Activated naive CD4-positive, alpha-beta T cell treated with anti-CD3 and anti-CD28 coated beads for 36 hours (primary cell): ENCODE measurements at regions not wholly inside any gene's neighbourhood (a gene's known extent, or its start where the extent isn't known, plus 50 kb on each side); places are given as distances from the start of the nearest gene placed in this dataset.
"Not testable (repeated sequence)": the region's sequence is repeated elsewhere in the genome, so short reads cannot be mapped to it uniquely, and the experiment has no call there.

ENCODE experiments used
- CTCF ChIA-PET: fragments of 350-600 bp; sonication (Branson Sonifier 250); formaldehyde crosslinking; loops from one replicate; lab custom pipeline; 2021; ENCODE audit warnings: antibody characterized with exemption; lab: Charles Lee
- DNase-seq: peaks from one replicate; pipeline ENCODE4 v3.0.0-alpha.2; 2020
- H3K27ac Mint-ChIP-seq: one replicate; pipeline ENCODE4 v1.8.0; 2021; ENCODE audit warnings: mild to moderate bottlenecking, mixed read lengths
- H3K27me3 Mint-ChIP-seq: one replicate; pipeline ENCODE4 v1.8.0; 2021; ENCODE audit warnings: low read depth, mixed read lengths
- H3K36me3 Mint-ChIP-seq: one replicate; pipeline ENCODE4 v1.8.0; 2021; ENCODE audit warnings: low read depth, mixed read lengths
- H3K4me1 Mint-ChIP-seq: one replicate; pipeline ENCODE4 v1.8.0; 2021; ENCODE audit warnings: low read depth, mixed read lengths
- H3K4me3 Mint-ChIP-seq: one replicate; pipeline ENCODE4 v1.8.0; 2021; ENCODE audit warnings: mild to moderate bottlenecking, moderate library complexity, mixed read lengths
- H3K9me3 Mint-ChIP-seq: one replicate; pipeline ENCODE4 v1.8.0; 2021; ENCODE audit warnings: mixed read lengths
- intact Hi-C: fragments of 100-400 bp; cut with micrococcal nuclease; formaldehyde crosslinking; loops from one replicate; pipeline ENCODE4 v1.15.1; 2023

DNA sequence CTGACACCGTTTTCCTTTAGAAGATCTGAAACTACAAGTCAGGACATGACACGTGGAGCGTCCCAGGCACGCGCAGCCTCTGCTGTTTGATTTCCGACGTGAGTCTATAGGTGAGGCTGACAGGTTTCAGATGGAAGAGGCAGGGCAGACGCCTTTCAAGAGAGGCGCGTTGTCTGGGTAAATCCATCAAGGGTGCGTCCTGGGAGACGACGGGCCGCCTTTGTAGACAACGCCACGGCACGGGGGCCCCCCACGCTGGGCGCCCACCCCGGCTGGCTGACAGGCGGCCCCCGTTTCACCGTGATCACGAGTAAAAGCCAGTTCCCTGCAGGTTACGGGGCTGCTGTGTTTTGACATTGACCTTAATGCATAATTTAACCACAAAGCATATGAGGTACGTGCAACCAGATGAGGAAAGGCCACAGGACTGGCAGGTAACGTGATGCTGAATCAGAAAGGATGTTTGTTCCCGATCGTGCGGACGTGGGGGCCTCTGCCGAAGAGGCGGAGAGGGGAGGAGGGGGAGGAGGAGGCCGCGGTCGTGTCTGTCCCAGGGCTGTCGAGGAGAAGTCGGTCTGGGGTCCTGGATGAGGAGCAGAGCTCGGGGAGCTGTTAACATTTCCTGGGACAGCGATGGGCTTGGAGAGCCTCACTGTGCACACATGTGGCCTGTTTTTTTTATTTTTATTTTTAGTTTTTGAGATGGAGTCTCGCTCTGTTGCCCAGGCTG lies 51.1 kb upstream of the PPP2R3B start:
- Mint-ChIP-seq H3K27ac (no peak overlapping the region), H3K4me3 (no peak overlapping the region), H3K36me3 (peaks cover 2% of the 10 kb centered on the region), H3K27me3 (peaks cover 3% of the 10 kb centered on the region), H3K4me1 (peaks cover 4% of the 10 kb centered on the region), H3K9me3 (peaks cover 15% of the 10 kb centered on the region)
- CTCF ChIA-PET: no interaction called here
- peak; percentile 45 for DNase-seq
- intact Hi-C loops: no loop called here

- peaks cover 4% of the 10 kb centered on the region for H3K4me1 Mint-ChIP-seq
- no peak for DNase-seq
- CTCF ChIA-PET: no interaction called here
- peaks cover 13% of the 10 kb centered on the region for H3K9me3 Mint-ChIP-seq
- peaks cover 2% of the 10 kb centered on the region for H3K36me3 Mint-ChIP-seq
- H3K27ac Mint-ChIP-seq: no peak overlapping the region
- H3K4me3 Mint-ChIP-seq: no peak overlapping the region
- intact Hi-C loops: no loop called here
- H3K27me3 Mint-ChIP-seq: peaks cover 3% of the 10 kb centered on the region
These were observed 52.5 kb upstream of the PPP2R3B start for GRCh38 chrX:439241-439640.

DNA sequence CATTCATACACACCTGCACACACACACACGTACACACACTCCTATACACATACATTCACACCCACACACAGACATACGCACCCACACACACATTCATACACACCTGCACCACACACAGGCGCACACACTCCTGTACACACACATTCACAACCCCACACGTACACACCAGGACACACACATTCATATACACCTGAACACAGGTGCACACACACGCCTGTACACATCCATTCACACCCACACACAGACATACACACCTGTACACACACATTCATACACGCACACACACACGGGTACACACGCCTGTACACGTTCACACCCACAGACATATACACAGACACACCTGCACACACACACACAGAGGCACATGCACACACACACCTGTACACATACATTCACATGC lies 53.0 kb upstream of the PPP2R3B start:
- no peak overlapping the region for H3K4me3 Mint-ChIP-seq
- CTCF ChIA-PET: no interaction called here
- peaks cover 4% of the 10 kb centered on the region for H3K4me1 Mint-ChIP-seq
- H3K9me3 Mint-ChIP-seq: peaks cover 13% of the 10 kb centered on the region
- H3K27me3 Mint-ChIP-seq: peaks cover 3% of the 10 kb centered on the region
- DNase-seq: no peak
- intact Hi-C loops: no loop called here
- peaks cover 2% of the 10 kb centered on the region for H3K36me3 Mint-ChIP-seq
- H3K27ac Mint-ChIP-seq: no peak overlapping the region

DNA sequence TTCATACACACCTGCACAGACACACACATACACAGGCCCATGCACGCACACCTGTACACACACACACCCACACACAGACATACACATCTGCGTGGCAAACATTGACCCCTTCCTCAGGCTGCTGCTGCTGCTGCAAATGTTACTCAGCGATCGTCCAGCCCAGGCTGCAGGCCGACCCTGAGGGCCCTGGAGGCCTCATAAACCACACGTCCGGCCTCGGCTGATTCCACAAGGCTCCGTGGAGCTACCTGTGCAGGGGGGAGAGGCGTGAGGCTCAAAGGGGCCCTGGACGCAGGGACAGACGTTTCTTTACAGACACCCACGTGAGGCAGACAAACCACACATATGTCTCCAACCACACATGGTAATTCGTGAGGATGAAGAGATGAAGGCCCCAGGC lies 53.9 kb upstream of the PPP2R3B start:
- Mint-ChIP-seq H3K4me3 (no peak overlapping the region), H3K9me3 (peaks cover 13% of the 10 kb centered on the region), H3K27ac (no peak overlapping the region), H3K27me3 (peaks cover 3% of the 10 kb centered on the region), H3K36me3 (peaks cover 2% of the 10 kb centered on the region), H3K4me1 (peaks cover 4% of the 10 kb centered on the region)
- no peak for DNase-seq
- intact Hi-C loops: no loop called here
- CTCF ChIA-PET: no interaction called here

GRCh38 chrX:443536-444210 lies 57.0 kb upstream of the PPP2R3B start:
- no peaks in the 10 kb centered on the region for H3K4me1 Mint-ChIP-seq
- no peaks in the 10 kb centered on the region for H3K27me3 Mint-ChIP-seq
- CTCF ChIA-PET: no interaction called here
- peaks cover 9% of the 10 kb centered on the region for H3K9me3 Mint-ChIP-seq
- DNase-seq: no peak
- H3K27ac Mint-ChIP-seq: no peak overlapping the region
- H3K36me3 Mint-ChIP-seq: no peaks in the 10 kb centered on the region
- intact Hi-C loops: no loop called here
- H3K4me3 Mint-ChIP-seq: no peak overlapping the region

- intact Hi-C loops: no loop called here
- CTCF ChIA-PET: no interaction called here
- H3K4me3 Mint-ChIP-seq: no peak overlapping the region
- no peaks in the 10 kb centered on the region for H3K27me3 Mint-ChIP-seq
- H3K9me3 Mint-ChIP-seq: peaks cover 9% of the 10 kb centered on the region
- H3K27ac Mint-ChIP-seq: no peak overlapping the region
- DNase-seq: peak; percentile 14
- no peaks in the 10 kb centered on the region for H3K4me1 Mint-ChIP-seq
- H3K36me3 Mint-ChIP-seq: no peaks in the 10 kb centered on the region
These were observed 57.6 kb upstream of the PPP2R3B start for GRCh38 chrX:444305-444704.

GRCh38 chrX:445727-446126 lies 59.0 kb upstream of the PPP2R3B start:
- CTCF ChIA-PET: no interaction called here
- no peak for DNase-seq
- H3K27ac Mint-ChIP-seq: no peak overlapping the region
- H3K36me3 Mint-ChIP-seq: no peaks in the 10 kb centered on the region
- H3K4me3 Mint-ChIP-seq: no peak overlapping the region
- no peaks in the 10 kb centered on the region for H3K27me3 Mint-ChIP-seq
- H3K9me3 Mint-ChIP-seq: no peaks in the 10 kb centered on the region
- intact Hi-C loops: no loop called here
- no peaks in the 10 kb centered on the region for H3K4me1 Mint-ChIP-seq

GRCh38 chrX:446245-446644 lies 59.5 kb upstream of the PPP2R3B start:
- intact Hi-C loops: no loop called here
- CTCF ChIA-PET: no interaction called here
- Mint-ChIP-seq H3K27me3 (no peaks in the 10 kb centered on the region), H3K9me3 (no peaks in the 10 kb centered on the region), H3K4me1 (no peaks in the 10 kb centered on the region), H3K27ac (no peak overlapping the region), H3K36me3 (no peaks in the 10 kb centered on the region), H3K4me3 (no peak overlapping the region)
- no peak for DNase-seq

- Mint-ChIP-seq H3K27me3 (peaks cover under 1% of the 10 kb centered on the region), H3K27ac (no peak overlapping the region), H3K36me3 (no peaks in the 10 kb centered on the region), H3K4me3 (no peak overlapping the region), H3K9me3 (no peaks in the 10 kb centered on the region), H3K4me1 (no peaks in the 10 kb centered on the region)
- intact Hi-C loops: no loop called here
- no peak for DNase-seq
- CTCF ChIA-PET: no interaction called here
These were observed 60.3 kb upstream of the PPP2R3B start for GRCh38 chrX:447052-447451.

DNA sequence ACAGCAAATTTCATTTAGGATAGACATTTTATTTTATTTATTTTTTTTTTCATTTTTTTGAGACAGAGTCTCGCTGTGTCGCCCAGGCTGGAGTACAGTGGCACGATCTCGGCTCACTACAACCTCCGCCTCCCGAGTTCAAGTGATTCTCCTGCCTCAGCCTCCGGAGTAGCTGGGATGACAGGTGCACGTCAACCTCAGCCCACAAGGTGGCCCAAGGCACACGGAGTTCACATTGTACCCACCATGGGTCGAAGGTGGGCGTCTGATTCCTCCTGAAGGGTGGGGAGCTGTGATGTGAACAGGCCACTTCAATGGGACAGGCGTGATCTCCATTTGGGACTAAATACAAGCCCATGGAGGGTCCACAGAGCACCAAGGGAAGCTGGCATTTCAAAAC lies 65.0 kb upstream of the PPP2R3B start:
- H3K4me3 Mint-ChIP-seq, intact Hi-C loops: not testable (repeated sequence)
- peaks cover 17% of the 10 kb centered on the region for H3K27me3 Mint-ChIP-seq

GRCh38 chrX:452598-452997 lies 65.9 kb upstream of the PPP2R3B start:
- no peaks in the 10 kb centered on the region for H3K4me1 Mint-ChIP-seq
- no peaks in the 10 kb centered on the region for H3K36me3 Mint-ChIP-seq
- CTCF ChIA-PET: no interaction called here
- H3K27ac Mint-ChIP-seq: no peak overlapping the region
- H3K27me3 Mint-ChIP-seq: peaks cover 26% of the 10 kb centered on the region
- no peak overlapping the region for H3K4me3 Mint-ChIP-seq
- intact Hi-C loops: no loop called here
- H3K9me3 Mint-ChIP-seq: no peaks in the 10 kb centered on the region
- no peak for DNase-seq

More for the DNA sequence above, 65.0 kb upstream of the PPP2R3B start:
- H3K9me3 Mint-ChIP-seq, CTCF ChIA-PET, H3K27ac Mint-ChIP-seq, H3K4me1 Mint-ChIP-seq, DNase-seq, H3K36me3 Mint-ChIP-seq: not testable (repeated sequence)

GRCh38 chrX:454514-454913 lies 67.8 kb upstream of the PPP2R3B start:
- intact Hi-C loops, DNase-seq, H3K27ac Mint-ChIP-seq, H3K9me3 Mint-ChIP-seq, H3K4me1 Mint-ChIP-seq, CTCF ChIA-PET, H3K36me3 Mint-ChIP-seq, H3K4me3 Mint-ChIP-seq: not testable (repeated sequence)
- peaks cover 26% of the 10 kb centered on the region for H3K27me3 Mint-ChIP-seq

DNA sequence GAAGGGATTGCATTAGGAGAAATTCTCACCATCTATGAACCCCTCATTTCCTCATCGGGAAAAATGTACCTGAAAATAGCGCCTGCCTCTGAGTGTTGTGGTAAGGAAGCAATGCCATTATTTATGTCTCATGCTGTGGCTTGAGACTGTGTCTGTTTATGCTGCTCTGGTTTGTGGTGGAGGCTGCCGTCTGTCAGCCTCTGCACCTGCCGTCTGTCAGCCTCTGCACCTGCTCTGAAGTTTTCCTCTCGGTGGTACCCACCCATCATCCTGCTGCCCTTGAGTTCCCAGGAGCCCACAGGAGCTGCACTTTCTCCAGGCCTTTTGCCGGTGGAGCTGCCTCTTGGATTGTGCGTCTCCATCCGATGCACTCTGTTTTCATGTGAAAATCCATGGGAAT lies 68.5 kb upstream of the PPP2R3B start:
- intact Hi-C loops: no loop called here
- Mint-ChIP-seq H3K4me1 (no peaks in the 10 kb centered on the region), H3K36me3 (no peaks in the 10 kb centered on the region), H3K27me3 (peaks cover 26% of the 10 kb centered on the region), H3K27ac (no peak overlapping the region), H3K4me3 (no peak overlapping the region), H3K9me3 (no peaks in the 10 kb centered on the region)
- no peak for DNase-seq
- CTCF ChIA-PET: no interaction called here
